ENCODE measurements at regions not wholly inside any gene's neighbourhood (a gene's known extent, or its start where the extent isn't known, plus 50 kb on each side); places are given as distances from the start of the nearest gene placed in this dataset.
"Not testable (repeated sequence)": the region's sequence is repeated elsewhere in the genome, so short reads cannot be mapped to it uniquely, and the experiment has no call there.

DNA sequence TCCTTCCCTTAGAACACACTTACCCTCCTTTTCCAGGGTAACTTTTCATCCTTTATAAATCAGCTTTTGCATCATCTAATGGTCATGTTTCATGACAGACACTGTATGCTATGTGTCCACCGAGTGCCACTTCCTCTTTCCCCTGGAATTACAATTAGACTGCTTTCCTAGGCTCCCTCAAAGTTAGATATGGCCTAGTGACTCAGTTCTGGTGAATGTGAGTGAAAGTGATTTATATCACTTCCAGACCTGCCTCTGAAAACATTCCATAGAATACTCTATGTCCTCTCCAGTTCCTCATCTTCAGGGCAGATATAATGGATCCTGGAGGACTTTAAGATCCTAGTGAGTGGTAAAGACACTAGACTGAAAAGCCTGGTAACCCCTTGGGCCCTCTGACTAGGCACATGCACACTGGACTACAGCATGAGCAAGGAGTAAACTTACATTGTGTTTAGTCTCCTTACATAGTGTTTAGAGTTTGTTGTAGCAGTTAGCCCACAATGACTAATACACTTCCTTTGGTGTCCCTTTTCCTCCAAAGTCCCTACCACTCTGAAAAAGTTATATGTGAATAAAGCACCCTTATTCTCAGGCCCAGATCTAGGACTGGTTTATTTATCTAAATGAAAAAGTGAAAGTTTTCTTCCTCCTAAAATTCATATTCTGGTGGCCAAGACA, 59.3 kb downstream of the GPR88 start:
- DNase-seq, result peak; percentile 52 to 60

DNA sequence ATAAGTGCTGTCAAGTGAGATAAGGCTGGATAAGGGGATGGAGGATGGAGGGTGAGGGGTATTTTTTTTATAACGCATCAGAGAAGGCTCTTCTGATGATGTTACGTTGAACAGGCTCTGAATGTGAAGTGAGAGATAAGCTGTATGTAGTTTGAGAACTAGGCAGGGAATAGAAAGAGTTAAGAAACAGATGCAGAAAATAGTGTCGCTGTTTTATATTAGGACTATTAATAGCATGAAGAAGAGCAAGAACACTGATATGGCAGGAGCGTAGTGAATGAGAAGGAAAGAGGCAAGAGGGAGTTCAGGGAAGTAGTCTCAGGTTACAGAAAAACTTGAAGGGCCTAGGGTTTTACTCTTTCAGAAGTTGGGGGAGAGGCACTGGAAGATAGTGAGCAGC, 59.8 kb downstream of the GPR88 start:
- DNase-seq, result peak in 1 of 2 experiments; percentile 1

DNA sequence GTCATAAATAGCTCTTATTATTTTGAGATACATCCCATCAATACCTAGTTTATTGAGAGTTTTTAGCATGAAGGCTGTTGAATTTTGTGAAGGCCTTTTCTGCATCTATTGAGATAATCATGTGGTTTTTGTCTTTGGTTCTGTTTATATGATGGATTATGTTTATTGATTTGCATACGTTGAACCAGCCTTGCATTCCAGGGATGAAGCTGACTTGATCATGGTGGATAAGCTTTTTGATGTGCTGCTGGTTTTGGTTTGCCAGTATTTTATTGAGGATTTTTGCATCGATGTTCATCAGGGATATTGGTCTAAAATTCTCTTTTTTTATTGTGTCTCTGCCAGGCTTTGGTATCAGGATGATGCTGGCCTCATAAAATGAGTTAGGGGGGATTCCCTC, 62.4 kb downstream of the GPR88 start:
- not testable (repeated sequence) for DNase-seq

DNA sequence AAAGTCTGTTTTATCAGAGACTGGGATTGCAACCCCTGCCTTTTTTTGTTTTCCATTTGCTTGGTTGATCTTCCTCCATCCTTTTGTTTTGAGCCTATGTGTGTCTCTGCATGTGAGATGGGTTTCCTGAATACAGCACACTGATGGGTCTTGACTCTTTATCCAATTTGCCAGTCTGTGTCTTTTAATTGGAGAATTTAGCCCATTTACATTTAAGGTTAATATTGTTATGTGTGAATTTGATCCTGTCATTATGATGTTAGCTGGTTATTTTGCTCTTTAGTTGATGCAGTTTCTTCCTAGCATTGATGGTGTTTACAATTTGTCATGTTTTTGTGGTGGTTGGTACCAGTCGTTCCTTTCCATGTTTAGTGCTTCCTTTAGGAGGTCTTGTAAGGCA, 64.1 kb downstream of the GPR88 start:
- DNase-seq, result not testable (repeated sequence)

DNA sequence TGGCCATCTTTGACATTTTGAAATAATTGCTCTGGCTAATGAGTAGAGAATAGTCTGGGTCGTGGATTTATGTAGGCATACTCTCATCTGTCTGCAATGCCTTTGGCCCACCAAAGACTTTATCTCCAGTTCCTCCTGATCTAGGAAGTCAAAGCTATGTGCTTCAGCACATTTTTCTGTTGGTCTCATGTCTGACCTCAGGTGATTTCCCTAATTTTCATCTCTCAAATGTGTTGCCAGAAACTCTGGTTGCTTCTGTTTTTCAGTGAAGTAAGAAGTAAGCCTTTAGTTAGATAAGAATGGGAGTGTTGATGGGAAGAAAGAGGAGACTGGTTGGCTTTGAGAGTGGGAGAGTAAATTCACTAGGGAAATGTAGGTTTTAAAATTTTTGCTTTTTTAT, 66.4 kb downstream of the GPR88 start:
- DNase-seq, result no peak

DNA sequence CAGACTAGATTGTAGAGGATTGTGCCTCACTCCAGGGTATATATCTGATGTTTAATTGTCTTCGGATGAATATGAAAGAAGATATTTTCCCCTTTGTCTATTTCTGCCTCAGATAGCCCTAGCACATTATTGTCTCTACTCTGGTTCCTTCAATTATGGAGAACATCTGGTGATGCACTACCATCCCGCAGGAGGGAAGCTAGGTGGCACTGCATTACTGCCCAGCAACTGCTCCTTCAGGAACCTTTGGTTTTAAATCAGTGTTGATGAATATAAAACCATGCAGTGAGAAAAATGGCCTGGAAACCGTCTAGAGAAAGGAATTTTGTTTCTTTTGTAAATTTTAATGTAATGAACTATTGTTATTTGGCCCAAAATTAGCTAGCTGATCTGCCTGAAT, 68.5 kb downstream of the GPR88 start:
- DNase-seq, result no peak

DNA sequence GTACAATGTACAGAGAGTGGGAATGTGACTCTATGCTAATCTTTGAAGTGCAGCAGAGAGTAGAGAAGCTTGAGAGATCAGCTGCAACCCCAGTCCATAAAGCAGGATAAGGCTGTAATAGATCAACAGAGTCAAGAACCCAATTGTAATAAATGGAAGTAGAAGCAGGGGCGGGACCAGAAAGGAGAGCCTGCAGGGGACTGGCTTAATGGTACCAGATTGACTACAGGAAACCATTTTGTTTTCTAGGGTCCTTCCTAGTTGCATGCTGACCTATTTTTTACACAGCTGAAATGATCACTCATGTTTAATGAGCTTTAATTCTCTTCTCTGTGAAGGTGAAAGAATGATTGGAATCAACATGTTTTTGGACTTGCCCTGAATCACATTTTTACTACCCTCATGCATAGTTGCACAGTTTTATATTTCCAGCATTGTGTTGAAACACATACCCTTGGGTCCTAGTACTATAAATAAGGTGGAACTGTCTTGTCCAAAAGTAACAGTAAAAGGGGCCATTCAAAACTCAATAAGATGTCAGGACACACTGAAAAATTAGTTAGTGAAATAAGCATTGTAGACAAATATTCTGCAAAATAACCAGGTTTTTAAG, 69.8 kb downstream of the GPR88 start:
- no peak for DNase-seq

DNA sequence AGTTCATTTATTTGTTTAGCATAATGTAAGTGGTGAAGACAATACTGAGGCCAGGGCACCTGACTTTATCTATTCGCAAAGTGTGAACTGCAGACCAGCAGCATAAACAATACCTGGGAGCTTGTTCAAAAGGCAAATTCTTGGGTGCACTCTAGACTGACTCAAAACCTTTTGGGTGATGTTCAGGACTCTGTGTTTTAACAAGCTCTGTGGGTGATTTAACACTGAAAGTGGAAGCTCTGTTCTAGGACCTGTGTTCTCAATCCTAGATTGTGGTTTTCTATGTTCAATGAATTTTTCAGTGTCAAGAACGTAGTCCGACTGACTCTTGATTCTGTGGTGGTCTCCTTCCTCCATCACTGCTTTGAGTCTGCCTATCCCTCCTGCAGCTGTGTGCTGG, 71.9 kb downstream of the GPR88 start:
- DNase-seq, result no peak

DNA sequence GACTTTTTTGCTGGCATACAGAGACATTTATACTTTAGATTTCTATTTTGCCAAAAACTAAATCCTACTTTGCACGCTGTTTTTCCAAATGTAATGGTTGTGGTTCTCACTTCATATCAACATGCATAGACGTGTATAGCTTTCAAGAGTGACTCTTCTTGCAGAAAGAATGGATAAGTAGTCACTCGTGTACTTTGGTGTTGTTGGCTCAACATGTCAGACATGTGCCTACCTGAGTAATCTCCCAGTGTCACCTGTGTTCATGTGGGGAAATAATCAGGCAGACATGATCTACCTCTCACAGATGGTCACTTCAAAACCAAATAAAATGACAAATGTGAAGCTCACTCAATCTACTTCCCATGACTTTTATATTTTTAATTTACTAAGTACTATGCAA, 73.1 kb downstream of the GPR88 start:
- DNase-seq, result no peak

DNA sequence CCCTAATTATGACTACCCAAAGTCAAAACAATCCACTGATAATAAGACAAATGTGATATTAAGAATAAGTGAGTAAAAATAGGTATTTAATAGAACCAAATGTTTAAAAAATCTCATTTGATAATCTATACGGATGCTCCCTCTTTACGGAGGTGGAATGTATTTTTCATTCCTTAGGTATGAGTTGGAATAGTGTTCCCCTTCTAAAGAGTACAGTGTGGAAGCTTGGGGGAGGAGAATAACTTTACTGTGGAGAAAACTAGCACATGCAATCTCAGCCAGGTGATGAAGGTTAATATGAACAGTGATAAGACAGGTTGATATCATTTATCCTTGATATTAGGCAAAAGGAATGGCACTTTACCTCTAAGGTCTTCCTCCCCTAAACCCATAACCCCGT, 74.6 kb downstream of the GPR88 start:
- no peak for DNase-seq

DNA sequence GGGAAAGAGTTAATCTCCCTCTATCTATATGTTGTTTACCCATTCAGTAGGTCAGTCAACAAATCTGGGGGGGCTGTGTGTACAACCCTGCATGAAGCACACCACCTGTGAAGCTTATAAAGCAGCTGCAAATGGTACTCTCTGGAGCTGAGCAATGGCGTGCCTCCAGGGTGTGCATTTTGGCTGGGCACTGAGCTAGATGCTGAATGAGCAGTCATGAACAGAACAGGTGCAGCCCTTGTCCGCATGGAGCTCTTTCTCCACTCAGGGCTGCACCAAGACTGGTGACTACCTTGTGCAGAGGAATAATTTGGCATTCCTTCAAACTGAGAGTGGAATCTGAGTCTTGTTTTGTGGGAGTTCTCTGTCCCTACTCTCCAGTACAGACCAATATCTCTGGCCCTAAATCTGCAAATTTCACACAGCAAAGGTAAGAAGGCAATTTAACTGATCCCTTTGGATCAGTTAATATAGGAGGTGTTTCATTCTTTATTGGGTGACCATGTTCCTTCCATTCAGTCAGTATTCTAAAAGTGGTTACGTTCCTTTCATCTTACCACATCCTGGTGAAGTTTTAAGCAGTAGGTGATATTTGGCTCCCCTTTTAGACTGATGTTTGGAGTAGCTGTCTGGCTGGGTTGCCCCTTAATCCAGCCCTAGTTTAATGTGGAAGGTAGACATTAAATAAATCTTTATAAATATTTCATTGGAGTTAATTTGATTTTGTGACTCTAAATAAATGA, 76.0 kb downstream of the GPR88 start:
- DNase-seq, result no peak

DNA sequence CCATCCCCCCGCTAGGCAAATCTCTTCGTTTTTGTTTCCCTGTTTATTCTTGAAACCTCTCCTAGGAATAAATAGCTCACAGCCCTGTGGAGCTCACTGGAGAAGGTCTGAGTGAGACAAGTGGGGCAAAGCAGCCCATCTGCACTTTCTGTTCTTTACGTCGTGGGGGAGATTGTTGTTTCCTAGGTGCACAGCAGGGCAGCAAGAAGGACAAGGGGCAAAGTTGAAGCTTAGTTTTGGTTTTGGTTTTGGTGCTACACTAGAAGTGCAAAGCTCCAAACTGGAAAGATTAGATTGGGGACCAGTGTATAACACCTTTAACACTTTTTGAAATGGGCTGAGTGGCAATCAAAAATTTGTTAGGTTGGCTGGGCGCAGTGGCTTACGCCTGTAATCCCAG, 76.6 kb downstream of the GPR88 start:
- DNase-seq, result no peak

DNA sequence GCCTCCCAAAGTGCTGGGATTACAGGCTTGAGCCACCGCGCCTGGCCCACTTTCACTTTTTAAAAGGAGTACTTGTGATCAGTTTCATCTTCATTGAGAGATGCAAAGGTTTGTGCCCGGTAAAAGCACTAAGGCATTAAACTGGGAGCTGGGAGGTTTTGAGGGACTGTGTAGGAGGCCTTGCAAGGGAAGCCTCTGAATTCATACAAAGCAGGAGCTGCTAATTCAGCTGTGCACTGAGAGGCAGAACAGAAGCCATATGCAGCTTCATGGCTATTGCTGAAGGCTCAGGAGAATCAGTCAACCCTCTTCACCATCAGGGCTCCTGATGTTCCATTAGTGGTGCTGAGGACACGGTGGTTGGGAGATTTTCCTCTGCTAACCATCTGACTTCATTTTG, 77.7 kb downstream of the GPR88 start:
- no peak for DNase-seq

DNA sequence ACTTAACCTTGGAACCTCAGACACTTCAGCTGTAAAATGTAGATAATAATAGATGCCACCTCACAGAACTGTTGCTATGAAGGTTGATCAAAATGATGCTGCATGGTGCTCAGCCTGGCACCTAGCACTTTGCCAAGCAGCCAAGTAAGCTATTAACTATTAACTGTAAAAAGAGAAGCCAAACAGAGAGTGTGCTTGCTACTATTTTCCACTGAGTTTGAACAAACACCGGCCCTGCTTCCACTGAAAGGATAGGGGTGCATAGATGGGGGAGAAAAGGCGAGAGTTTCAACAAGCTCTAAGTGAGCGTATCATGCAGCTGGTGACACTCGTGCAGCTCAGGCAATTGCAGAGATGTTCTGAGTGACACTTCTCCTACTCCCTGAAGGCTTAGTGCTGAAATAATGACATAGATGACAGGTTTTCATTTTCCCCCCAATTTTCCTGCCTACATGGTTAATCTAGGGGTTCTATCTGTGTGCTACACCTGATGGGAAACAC, 78.2 kb downstream of the GPR88 start:
- DNase-seq, result no peak

DNA sequence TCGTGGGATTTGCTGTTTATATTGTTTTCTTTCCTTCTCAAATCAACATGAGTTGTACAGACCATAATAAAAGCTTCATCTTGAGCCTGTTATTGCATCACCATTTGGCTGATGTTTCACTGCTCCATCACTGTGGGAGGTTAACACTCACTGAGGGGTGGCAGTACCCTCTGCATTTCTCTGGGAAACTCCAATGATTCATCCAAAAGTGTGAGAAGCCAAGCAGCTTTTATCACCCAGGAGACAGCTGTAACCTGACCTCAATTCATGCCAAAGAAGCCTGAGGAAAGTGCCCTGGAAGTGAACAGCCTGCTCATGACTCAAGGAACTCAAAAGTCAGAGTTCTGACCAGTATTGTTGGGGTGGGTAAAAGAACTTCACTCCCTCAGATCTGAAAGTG, 84.1 kb downstream of the GPR88 start:
- no peak for DNase-seq

DNA sequence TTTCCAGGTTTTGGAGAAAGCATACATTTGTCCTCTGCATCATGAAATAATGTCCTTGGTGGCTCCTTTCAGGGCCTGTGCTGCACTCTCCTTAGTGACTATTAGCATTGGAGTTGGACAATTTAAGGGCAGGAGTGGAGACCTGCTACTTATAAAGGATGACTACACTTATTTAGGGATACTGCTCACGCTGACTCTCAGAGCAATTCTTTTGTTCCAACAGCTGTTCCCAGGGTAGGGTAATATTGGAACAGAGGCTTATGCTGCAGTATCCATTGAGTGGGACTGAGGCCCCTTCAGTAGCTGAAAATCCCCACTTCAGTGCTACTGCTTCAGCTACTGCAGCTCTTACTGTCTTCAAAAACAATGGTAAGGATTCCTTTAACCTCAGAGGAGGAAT, 84.6 kb downstream of the GPR88 start:
- DNase-seq, result no peak

DNA sequence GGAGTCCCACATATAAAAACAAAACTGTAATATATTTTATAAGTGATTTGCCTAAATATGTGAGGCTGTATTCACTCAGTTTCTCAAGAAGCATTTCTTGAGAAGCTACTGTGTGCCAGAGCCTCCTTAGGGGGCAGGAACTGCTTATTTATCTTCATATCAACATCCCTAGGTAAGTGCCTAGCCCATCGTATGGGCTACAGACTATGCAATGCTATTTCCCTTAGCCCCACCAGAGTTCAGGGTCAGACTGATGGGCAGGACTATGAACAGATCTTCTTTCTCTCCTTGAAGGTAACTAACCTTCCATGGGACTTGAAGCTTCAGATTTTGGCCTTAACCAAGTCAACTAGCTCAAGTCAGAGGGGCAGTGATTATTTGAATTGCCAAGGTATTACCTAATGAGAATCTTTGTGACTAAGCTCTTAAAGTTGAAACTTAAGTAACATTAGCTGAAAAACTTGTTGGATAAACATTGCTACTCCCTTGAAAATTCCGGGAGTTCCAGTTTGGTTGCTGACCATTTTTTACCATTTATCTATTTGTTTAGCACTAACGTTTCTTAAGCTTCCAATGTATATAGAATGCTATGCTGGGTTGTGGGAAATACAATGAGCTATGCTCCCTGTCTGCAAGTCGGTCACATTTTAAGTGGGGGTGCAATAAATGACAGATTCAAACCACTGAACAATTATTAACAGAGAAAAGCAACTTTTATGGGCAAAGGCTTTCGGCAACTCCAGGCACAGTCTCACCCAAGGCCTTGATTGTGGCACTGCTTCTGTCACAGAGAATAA, 85.2 kb downstream of the GPR88 start:
- no peak for DNase-seq

DNA sequence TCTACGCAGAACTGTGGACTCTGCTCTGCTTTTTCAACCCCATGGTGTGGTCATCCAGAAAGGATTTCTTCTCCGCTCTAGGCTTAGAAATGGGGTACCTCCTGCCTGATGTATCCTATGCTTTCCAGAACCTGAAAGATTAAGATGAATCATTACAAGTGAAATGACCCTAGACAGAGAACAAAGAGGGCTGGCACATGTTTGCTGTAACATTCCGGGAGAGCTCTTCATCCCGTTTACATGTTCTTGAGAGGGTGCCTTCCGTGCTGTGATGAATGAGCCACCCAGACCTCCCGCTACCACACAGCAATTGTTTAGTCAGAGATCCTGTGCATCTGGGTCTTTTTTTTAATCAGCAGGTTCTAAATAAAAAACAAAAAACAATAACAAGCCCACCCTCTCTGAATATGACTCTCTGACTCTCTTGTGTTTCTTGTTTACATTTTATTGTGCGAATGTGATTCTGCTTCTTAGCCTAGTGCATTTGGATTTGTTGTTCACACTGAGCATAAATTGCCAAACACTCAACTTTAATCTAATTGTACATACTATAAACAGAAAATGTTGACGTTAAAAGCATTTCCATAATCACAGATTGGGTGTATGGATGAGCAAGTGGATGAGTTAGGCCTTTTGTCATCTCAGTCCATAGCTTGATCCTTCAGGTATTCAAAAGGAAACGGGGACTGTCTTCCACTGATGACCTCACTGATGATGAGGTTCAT, 87.1 kb downstream of the GPR88 start:
- DNase-seq, result no peak

DNA sequence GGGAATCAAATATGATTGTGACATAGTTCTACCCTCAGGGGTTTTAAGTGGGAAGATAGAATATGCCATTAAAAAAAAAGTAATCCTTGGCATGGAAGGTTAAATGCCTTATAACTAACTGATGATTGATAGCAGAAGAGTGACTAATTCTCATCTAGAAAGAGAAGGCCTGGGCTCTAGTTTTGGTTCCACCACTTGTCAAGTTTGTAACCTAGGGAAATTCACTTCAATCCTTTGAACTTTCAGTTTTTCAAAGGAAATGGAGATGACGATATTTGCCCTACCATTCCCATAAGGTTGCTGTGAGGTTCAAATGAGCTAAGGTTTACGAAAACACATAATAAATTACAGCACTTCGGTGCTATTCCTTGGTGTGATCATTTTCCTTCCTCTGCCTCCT, 88.5 kb downstream of the GPR88 start:
- DNase-seq, result no peak

DNA sequence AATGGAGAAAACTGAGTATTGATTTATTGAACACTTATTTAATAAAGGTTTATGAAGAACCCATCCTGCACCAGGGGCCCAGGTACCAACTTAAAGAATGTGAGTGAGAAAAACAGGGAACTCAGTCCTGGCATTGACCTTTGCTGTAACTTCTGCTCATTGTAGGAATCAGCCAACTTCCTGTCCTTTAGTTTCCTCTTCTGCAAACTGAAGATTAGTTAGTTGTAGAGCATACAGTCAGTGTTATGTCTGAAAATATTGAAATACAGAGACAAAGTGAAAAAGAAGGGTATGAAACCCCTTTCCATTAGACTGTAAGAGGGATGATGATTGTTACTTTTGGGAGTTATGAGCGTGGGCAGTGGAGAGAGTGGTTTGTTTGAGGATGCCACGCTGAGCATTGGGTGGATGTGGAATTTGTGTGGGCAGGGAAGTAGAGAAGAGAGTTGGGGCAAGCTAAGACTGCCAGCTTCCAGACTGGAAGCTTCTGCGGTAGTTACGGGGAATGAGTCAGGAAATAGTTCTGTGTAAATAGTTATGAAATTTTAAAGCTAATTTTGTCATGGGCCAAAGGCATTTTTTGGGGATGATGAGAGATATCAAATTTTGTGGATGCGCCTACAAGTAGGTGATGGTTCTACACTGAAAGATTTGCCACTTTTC, 89.2 kb downstream of the GPR88 start:
- DNase-seq, result peak; percentile 55 to 67

DNA sequence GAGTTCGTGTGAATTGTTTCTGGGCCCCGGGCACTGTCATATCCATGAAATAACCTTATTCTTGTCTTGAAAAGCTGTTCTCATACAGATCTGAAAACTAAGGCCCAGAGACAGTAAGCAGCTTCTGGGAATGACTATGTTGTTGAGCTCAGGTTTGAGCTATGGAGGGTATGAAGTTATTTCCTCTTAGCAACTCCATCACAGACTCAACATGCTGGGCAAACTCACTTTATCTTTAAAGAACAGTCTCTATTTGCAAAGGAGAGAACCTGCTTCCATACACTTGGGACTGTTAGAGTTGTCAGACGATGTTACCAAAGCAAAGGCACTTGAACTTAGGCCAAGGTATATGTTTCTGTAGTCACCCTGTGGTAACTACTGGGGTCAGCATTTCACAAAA, 90.0 kb downstream of the GPR88 start:
- no peak for DNase-seq

DNA sequence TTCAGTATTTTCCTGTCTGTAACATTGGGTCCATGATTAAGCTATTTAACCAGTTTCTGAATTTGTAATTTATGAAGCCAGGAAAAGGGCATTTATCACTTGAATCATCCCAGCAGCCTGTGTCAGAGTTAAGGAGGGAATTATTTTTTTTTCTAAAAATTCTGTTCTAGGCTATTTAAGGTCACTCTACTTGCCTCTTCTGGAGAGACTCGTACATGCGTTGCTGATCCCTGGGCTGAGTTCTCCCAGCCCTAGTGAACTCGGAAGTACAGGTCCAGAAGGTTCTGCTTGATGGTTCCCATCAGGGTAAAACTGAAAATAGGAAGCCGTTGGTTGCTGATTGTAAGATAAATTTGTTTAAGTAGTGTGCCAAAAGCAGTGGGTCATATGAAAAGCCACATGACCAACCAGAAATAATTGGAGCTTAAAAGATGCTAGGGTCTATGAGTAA, 90.7 kb downstream of the GPR88 start:
- DNase-seq, result no peak

All from AML-193 (cell line).